GM18498 (cell line): ENCODE measurements at regions not wholly inside any gene's neighbourhood (a gene's known extent, or its start where the extent isn't known, plus 50 kb on each side); places are given as distances from the start of the nearest gene placed in this dataset.

Source experiments
- ATAC-seq: cut with Tn5 transposase; IDR thresholded peaks from one replicate; pipeline ENCODE4 v1.9.1; 2021; ENCODE audit warnings: mild to moderate bottlenecking, moderate library complexity; ENCODE audit not compliant: unreplicated experiment

DNA sequence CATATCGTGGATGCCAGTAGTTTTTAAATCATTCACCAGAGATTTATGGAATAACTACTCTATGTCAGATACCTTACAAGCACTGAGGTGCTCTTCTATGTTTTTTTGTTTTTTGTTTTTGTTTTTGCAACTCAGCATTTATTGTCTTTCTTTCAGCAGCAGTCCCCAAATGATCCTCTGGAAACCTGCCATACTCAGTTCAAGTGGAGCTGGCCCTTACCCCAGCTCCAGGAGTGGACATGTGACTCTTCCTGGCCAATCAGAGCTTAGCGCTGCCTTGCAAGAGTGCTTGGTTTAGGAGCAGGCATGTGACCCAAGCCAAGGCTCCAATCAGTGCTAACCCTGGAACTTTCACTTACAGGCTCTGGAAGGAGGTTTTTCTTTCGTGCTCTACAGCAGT, 356.6 kb upstream of the ZMIZ1 start:
- ATAC-seq: no peak

DNA sequence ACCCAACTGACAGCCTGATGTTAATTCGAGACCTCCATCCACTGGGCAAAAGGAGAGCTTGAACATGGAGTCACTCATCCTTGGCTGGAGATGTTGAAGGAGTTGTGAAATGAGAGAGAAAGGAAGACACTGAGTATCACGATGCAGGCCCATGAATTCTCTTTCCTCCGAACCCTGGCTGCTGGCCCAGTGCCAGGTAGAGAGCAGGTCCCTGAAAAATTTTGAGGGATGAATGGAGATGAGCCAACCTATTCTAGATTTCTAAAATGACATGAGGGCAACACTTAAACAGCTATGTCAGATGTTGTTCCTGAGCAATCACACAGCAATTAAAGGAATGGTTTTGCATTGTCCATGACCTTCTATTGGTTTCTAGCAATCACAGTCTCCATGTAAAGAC, 355.1 kb upstream of the ZMIZ1 start:
- ATAC-seq: no peak

DNA sequence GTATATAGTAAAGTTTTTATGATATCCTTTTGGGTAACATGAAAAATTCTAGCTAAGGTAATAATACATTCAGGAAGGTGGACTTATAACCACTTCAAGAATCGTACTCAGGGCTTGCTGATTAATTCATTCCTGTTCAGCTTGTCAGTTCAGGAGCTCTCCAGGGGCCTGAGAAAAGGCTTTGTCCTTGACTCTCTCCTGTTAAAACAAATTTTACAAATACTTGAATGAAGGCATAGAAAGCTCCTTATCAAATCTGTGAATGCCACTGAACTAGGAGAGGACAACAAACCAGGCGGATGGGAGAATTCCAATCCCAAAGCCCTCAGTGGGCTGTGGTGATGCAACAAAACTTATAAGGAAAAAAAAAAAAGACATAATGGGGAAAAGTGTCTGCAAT, 354.5 kb upstream of the ZMIZ1 start:
- no peak for ATAC-seq

DNA sequence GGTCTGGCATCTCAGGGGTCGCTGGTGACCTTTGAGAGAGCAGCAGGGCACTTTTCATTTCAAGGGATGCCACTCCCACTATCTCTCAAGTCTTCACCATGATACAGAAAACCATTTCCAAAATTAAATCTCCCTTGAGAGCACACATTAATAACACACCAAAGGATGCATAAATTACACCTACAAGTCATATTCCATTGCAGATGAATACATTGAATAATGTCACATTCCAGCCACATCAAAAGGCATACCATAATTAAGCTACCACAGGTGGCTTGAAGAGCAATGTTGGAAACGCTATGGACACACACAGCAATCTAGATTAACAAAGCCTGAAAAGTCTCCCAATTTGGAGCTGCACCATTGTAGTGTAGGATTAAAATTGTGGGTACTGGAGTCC, 353.3 kb upstream of the ZMIZ1 start:
- ATAC-seq: no peak

DNA sequence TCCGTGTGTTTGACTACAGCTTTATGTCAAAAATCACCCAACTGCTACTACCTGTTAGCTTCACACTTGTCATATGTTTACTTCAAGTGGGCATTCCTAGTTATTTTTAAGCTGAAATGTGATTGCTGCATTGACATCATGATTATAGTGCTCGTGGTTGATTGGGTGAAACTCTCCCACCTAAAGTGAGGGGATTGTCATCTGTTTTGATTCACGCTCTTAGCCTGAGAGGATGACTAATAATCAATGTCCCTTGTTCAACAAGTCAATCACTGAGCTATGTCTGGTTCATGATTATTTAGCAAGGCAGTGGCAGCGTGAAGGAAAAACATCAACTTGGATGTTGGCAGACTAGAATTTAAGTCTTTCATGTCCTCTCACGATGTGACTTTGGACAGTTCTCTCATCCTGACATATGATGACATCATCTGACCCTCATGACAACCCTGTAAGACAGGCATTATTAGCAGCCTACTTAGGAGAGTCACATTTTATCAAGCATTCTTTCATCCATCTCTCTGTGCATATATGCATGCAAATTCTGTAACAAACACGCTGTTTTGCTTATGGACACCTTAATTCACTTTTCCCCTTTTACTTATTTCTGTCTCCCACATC, 352.6 kb upstream of the ZMIZ1 start:
- no peak for ATAC-seq

DNA sequence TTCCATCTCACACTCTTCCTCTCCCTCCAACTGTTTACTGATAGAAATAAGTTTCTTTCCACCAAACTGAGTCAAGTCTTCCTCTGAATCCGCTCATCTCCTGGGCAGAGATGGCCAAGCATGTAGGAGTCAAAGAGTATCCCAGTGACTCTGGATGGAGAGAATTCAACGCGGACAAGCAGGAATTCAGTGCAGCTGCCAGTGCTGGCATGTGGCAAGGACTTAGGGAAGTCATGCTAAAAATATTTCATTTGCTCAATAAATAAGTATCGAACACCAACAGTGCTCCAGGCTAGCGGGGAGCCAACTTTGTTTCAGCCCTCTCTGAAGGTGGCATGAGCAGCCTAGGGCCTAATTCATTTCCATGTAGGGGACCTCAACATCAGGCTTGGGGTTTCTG, 351.6 kb upstream of the ZMIZ1 start:
- ATAC-seq: no peak

DNA sequence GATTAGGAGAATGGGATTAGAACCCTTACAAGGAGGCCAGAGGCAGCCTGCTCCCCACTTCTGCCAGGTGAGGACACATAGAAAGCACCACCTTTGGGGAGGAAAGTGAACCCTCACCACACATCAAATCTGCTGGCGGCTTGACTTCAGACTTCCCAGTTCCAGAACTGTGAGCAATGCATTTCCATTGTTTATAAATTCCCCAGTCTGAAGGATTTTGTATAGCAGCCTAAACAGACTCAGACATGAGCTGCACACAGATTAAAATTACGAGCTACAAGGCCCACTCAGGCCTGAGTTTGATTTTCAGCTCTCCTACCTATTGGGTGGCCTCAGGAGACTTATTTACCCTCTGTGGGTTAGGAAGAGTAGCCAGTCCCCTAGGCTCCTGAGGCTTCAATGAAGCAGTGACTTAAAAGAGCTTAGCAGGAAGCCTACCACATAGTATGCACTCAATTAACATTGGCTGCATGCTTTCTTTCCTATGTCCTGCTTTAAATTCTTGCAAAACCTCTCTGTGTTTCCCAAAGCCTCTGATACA, 350.7 kb upstream of the ZMIZ1 start:
- ATAC-seq: no peak

DNA sequence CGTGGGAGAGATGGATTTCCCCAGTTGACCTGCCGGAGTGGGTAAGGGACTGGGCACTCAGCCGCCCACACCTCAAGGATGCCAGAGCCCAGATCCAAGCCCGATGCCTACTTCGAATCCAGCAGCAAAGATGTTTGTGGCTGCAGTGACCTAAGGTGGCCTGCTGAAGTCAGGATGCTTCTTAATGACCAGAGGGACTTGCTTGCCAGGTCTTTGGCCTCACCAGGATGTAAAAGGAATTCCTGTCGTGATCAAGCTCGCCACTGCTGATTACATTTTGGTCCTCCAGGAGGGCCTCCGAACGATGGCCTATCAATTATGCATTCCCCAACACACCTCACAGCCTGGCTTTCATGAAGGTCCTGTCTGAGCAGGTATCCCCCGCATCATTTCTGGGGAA, 349.5 kb upstream of the ZMIZ1 start:
- no peak for ATAC-seq

DNA sequence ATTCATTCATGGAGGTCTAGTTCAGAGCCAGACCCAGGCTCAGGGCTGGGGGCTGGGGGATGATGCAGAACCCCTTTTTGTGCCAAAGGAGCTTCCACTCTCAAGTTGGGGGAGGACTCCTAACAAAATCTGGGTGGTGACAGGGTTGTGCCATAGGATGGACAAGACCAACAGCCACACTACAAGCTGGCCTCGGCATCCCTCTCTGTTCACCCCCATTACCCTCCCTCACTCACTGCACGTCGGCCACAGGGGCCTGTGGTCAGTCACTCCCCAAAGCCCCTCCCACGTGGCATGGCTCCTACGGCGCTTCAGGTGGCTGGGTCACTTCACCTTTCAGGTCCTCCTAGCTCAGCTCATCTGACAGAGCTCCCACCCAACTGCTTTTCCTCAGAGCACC, 348.7 kb upstream of the ZMIZ1 start:
- ATAC-seq: no peak

DNA sequence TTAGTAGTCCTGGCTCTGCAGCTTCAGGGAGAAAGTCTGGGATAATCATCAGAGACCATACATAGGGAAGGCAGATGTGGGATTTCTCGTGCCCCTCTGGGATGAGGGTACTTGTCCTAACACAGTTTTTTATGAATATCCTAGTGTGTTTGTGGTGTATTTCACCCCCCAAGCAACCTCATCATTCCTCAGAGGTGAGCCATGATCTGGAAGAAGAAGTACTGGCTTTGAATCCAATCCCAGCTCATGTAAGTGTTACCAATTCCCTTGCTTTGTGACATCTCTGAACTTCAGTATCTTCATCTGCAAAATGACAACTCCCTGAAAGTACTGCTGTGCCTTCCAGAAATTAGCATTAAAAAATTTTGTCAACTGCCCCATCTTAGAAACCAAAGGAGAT, 347.5 kb upstream of the ZMIZ1 start:
- ATAC-seq: no peak

DNA sequence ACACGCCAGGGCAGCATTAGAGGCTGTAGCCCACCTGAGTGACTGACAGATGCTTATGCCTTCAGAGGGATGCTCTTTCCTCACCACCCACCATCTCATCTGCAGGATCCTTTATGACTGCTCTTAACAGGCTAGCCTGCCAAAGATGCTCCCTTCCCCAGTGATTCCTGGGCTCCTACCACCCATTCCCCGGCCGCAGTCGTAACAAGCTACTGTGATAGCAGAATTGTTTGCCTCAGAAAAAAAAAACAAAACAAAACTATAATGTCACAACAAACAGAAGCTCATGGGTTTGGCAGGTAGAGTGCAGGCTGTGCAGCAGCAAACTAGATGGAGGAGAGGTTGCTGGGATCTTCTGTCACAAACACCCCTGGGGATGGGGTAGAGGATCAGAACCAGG, 343.9 kb upstream of the ZMIZ1 start:
- no peak for ATAC-seq

DNA sequence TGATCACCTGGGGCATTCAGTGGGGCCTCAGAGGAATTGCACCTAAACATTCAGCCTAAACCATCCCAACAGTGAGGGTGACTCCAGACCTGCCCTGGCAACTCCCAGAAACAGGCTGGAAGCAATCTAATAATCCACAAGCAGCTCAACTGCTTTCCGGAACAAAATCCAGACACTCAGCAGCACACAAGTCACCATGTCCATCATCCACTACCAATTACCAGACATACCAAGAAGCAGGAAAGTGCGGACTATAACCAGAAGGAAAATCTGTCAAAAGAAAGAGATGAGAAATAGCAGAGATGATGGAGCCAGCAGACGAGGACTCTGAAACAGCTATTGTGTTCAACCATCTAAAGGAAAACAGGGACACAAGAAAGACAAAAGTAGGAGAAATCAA, 342.6 kb upstream of the ZMIZ1 start:
- ATAC-seq: no peak

DNA sequence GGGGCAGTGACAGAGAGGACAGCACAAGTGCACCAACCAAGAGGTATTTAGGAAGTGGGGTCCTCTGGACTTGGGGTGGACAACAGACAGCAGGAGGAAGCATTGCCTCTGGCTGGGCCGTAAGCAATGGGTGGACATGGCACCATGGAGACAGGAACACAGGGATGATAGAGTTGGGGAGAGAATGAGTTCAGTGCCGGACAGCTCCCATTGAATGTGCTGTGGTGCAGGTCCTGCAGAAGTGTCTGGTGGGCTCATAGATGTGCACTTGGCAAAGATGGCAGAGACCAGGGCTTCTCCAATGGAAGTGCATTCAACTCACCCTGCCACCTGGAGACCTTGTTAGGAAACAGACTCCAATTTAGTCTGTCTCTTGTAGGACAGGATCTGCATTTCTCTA, 341.5 kb upstream of the ZMIZ1 start:
- no peak for ATAC-seq

DNA sequence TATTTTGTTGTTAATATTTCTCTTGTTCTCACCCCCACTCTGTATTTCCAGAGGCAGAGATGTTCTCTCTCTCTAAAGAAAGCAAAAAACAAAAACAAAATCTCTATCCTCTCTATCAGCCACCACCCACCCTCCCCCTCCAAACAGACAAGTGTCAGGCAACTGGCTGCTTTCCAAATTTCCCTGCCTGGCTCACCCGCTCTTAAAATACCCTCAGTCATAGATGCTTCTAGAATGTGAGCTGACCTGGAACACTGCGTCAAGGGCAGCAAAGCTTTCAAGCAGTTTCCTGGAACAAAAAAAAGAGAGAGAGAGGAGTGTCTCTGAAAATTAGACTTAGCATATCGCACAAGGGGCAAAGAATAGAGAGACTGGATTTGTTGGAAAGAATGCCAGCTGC, 341.0 kb upstream of the ZMIZ1 start:
- ATAC-seq: no peak

DNA sequence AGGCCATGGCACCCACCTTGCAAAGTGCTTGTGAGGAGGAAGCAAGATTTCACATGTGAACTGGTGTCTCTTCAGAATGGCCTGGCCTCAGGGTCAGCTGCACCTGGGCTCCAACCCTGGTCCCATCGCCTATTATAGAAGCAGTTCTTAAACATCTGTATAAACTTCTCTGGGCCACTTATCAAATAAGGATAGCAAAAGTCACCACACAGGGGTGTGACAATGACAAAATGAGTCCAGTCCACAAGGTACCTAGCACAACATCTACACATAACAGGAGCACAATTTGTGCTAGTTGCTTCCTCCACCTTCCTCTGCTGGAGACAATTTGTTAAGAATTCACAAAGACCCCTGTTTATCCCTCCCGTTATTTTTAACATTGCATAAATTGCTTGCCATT, 340.6 kb upstream of the ZMIZ1 start:
- no peak for ATAC-seq

DNA sequence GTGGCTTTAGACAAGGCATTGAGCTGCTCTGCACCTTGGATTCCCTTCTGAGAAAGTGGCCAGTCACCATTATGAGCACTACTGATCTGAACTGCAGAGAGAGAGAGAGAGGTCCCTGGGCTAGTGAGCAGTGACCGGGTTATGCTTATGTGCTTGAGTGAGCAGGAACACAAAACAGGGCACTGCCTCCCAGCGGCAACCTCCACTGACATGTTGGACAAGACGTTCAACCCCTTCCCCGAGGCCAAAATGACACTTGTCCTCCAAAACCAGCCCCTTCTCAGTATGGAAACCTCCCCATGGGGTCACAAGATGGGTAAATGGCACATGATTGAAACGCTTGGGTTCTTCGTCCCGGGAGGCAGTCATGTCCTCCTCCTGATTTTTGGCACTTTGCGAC, 339.4 kb upstream of the ZMIZ1 start:
- ATAC-seq: no peak

DNA sequence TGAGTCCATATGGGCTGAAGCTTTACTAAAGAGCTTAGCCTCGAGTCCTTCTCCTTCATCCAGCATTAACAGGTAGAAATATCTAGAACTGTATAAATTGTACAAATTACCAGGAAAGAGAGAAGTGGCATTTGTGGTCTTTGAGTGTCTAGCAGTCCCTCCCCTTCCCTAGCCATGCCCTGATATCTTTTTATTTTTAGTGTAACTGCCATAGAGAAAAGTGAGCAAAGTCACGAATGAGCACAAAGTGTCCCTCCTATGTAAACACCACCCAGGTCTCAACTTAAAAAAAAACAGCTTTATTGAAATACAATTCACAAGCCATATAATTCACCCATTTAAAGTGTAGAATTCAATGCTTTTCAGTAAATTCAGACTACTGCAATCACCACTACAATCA, 339.0 kb upstream of the ZMIZ1 start:
- ATAC-seq: no peak

DNA sequence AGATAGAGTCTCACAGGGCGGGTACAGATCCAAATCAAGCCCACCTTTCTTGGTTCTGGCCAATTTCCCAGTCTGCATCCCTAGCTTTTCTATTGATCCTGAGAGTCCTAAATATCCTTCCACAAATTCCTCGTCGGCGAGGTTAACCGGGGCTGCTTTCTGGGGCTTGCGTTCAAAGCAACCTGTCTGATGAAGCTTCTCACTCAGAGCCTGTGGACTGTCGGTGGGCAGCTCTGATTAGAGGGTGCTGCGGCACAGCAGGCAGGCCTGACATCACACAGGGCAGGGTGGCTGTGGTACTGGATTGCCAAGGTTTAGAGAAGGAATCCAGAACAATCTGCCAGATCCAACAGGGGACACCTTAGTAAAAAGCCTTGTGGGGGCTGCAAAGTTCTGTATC, 338.0 kb upstream of the ZMIZ1 start:
- no peak for ATAC-seq

DNA sequence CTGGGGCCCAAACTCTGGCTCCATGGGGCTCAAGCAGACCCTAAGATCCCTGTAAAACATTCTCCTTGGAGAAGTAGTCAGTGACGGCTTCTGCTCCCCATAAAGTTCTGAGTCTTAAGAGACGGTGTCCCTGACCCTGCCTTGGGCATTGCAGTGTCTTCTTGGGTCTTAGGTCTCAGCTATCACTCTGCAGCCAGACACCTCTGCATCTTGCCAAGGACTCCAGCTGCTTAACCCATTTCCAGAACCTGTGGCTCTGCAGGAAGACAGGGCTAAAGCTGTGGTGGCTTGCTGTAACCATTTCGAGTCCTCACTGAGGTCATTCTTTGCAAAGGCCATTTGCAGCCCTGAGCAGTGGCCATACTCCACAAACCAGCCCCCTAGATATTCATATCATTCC, 337.1 kb upstream of the ZMIZ1 start:
- no peak for ATAC-seq

DNA sequence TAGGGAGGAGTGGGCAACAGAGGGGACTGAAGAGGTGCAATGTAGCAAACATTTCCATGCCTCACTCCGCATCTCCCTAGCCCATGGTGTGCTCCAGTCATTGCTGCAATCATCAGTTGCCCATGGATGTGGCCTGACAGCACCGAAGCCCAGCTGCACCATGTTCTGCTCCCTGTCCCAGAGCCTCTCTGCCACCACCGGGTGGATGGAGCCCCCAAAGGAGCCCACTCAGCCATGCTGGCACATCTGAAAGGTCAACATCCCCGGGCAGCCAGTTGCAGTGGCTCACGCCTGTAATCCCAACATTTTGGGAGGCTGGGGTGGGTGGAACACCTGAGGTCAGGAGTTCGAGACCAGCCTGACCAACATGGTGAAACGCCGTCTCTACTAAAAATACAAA, 336.4 kb upstream of the ZMIZ1 start:
- no peak for ATAC-seq

DNA sequence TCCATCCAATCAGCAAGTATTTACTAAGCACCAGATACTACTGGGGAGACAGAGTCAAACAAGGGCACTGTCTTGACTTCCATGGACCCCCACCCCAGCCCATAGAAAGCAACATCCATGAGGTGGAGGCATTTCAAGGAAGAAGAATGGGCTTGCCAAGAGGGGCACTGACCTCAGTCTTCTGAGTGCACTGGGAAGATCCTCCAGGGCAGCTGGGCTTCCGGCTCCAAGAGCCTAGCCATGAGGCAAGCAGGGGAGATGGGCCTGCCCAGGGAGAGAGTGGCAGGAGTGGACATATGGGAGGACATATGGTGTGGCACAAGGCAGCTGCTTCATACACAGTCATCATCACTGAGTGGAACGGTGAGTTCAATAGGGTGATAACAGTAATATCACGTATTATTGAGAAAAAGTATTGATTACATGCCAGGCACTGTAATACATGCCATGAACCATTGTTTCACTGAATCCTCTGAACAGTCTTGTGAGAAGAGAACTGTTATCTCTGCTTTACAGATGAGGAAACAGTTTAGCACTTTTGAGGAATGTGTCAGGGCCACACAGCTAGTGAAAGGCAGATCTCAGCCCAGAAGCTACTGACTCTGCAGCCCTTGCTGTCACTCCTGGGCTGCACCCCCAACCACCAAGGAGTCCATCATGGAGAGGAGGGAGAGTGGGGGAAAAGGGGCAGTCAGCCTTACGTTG, 331.7 kb upstream of the ZMIZ1 start:
- ATAC-seq: no peak

DNA sequence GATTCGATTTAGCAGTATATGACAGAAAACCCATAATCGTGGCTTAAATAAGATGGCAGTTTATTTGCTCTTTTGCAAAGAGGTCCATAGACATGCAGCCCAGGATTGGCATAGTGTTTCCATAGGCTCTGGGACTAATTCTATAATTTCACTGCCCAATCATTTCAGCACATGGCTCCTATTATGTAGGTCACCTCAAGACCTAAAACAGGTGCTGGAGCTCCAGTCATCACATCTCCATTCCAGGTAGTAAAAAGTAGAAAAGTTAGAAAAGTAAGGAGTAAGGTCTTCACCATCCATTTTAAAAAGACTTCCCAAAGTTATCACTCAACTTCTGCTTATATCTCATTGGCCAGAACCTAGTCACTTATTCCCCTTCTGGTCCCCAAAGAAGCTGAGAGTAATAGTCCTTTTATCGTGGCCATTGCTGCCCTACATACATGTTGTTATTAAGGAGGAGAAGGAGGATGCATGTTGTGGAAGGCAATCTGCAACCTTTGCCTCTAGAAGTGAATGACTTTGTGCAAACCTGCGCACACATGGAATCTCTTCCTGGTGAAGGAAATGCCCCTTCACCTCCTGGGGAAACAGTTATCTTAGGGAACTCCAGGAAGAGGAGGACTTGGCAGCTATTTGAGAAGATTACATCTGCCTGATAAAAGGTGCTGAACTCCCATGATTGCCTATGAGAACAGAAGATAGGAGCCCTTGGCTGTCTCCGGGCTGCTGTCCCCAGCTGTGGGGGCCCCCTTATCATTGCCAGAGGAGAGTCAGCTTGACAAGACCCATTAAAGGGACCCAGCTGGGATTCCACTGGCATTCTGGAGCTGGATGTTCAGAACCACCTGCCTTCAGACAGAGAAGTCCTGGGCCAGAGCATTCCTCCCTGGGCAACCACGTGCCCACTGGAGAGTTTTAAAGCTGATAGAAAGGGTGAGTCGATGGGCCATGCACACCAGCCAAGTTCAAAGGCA, 330.6 kb upstream of the ZMIZ1 start:
- no peak for ATAC-seq
